HG02588 (cell line): ENCODE measurements at regions not wholly inside any gene's neighbourhood (a gene's known extent, or its start where the extent isn't known, plus 50 kb on each side); places are given as distances from the start of the nearest gene placed in this dataset.

ENCODE experiments used
- ATAC-seq: cut with Tn5 transposase; IDR thresholded peaks from one replicate; pipeline ENCODE4 v1.9.1; 2021; ENCODE audit warnings: mild to moderate bottlenecking, moderate library complexity; ENCODE audit not compliant: unreplicated experiment

DNA sequence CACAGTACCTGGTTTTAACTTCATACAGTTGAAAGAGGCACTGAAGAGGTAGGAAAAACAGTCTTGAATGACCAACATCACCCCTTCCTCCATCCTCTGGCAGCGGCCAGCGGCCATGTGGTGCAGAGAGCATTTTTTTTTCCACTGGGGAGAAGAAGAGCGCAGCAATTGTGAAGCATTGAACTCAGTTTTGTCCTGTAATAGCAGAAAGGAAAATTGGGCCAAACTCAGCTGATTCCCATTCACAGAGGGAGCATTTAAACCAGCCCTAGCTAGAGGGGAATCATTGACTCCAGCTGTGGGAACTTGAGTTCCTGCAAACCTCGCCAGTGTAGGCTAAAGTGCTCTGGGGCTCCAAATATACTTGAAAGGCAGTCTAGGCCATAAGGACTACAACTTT, 316.6 kb upstream of the CHST9 start:
- no peak for ATAC-seq

DNA sequence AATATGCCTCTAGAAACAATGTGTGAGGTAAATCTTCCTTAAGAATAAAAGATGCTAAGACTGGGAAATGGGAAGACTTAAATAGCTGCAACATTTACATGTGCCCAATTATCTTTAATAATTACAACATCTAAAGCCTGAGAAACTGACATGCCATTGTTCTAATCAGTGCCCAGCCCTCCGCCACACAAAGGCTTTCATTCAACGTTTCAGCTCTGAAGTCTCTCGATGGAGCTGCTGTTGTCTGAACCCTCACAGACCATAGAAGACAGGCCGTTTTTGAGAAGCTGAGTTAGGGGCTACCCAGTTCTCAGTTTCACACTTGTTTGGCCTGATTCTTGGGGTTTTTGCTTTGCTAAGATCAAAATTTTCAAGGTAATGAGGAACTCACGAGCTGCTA, 315.4 kb upstream of the CHST9 start:
- no peak for ATAC-seq

DNA sequence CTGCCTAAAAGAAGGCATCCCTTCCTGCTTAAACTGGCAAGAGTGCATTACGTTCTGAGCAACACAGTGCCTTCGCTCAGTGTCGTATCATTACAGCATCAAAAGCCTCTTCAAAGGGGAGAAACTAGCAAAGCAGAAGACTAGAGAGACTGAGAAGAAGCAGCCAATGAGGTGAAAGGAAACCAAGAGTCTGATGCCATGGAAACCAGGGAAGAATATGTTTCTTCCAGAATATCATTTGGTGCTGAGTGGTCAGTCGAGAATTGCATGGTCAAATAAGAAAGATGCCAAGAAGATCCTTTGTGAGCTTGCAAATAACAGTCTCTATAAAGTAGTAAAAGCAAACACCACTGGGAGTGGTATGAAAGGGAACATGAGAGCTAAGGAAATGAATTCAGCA, 312.1 kb upstream of the CHST9 start:
- no peak for ATAC-seq

DNA sequence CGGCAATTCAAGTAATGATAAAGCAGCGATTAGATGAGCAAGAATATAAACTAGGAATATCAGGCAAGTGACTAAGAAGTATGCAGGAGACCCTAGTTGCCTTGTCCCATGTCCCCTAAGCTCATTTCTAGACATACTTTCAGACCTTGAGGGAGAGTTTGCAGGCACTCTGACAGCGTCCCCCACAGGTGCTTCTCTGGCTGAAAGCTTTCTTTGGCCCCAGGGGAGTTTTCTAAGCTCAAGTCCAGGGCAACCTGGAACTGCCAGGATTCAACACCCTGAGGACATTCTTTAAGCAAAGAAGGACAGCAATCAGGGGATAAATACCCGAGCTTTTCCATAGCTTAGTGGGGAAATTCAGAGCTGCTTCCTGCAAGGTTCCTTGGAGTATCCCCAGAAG, 308.1 kb upstream of the CHST9 start:
- ATAC-seq, result no peak

- no peak for ATAC-seq
Observed at GRCh38 chr18:27491772-27492171, 306.7 kb upstream of the CHST9 start.

DNA sequence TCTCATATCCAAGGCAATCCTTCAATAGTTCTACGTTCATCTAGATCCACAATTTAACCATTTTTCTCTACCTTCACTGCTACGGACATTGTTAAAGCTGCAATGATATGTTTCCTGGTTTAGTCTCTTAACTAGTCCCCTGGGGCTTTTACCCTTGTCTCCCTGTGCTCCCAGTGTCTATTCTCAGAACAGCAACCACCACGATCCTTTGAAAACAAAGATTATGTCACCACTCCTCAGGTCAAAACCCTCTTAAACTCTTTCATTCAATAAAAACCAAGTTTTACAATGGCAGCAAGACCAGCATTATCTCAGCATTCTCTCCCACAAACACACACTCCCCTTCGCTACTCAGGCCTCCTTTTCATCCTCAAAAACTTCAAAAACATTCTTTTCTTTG, 298.2 kb upstream of the CHST9 start:
- ATAC-seq, result no peak

GRCh38 chr18:27478459-27478858, 293.4 kb upstream of the CHST9 start:
- ATAC-seq, result no peak

- no peak for ATAC-seq
Observed at GRCh38 chr18:27473318-27473717, 288.2 kb upstream of the CHST9 start.

DNA sequence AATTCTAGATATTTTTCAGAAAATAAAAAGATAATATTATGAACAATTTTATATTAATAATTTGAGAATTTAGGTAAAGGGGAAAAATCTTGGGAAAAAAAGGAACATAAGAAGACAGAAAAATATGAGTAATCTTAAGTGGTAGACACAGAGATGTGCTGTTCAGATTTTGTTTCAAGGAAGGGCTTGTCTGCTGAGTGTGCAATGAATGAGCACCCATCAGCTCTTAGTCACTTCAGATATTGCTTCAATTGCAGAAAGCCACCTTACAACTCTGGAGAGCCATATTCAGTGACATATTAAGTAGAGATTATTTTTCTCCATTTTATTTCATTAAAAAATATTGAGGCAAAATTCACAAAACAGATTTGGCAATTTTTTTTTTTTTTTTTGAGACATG, 282.0 kb upstream of the CHST9 start:
- ATAC-seq, result no peak

GRCh38 chr18:27461957-27462356, 276.8 kb upstream of the CHST9 start:
- ATAC-seq, result no peak

GRCh38 chr18:27449104-27449503, 264.0 kb upstream of the CHST9 start:
- ATAC-seq, result no peak

- no peak for ATAC-seq
Observed at GRCh38 chr18:27447930-27448329, 262.8 kb upstream of the CHST9 start.

- ATAC-seq, result no peak
Observed at GRCh38 chr18:27447451-27447881, 262.4 kb upstream of the CHST9 start.

DNA sequence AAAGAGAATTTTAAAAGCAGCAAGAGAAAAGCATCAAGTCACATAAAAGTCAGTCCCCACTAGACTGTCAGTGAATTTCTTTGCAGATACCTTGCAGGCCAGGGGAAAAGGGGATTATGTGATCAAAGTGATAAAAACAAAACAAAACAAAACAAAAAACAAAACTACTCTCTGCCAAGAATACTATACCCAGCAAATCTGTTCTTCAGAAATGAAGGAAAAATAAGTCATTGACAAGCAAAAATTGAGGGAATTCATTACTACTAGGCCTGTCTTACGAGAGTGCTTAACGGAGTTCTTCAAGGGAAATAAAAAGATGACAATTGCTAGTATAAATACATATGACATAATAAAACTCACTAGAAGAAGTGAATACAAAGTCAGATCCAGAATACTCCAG, 245.5 kb upstream of the CHST9 start:
- no peak for ATAC-seq

- ATAC-seq, result no peak
Observed at GRCh38 chr18:27428716-27429475, 243.8 kb upstream of the CHST9 start.

DNA sequence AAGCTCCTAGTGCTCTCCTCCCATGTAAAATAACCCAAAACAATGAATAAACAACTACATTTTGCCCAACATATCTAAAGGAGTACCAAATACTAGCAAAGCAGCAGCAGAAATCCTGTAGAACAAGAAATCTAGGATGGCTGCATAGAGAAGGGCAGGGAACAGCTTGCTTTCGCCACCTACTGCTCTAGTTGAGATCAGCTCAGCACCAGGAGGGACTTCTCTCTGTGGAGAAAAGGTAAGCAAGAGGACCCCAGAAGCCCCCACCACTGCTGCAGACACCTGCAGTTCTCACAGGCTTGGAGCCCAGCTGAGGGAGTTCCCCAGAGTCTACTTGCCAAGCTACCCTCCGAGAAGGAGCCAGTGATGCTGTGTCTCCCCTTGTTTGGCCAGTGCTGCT, 243.0 kb upstream of the CHST9 start:
- ATAC-seq, result no peak

- no peak for ATAC-seq
Observed at GRCh38 chr18:27423581-27423980, 238.5 kb upstream of the CHST9 start.

DNA sequence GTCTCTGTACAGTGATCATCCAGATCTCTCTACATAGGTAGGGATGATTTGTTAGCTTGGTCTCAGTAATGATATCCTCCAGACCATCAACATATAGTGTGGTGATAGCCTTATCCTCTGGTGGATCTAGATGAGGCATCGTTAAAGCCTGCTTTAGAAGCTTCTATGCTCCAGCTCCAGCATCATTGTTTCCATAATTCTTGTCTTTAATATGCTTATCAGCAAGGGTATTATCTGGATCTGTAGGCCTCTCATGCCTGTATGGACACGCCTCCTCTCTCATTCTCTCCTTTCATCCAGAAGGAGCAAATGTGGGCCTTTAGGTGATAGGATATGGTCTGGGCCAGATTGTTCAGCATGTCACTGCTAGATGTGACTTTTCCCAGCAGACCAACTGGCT, 234.5 kb upstream of the CHST9 start:
- ATAC-seq, result no peak

- ATAC-seq, result no peak
Observed at GRCh38 chr18:27415495-27415894, 230.4 kb upstream of the CHST9 start.

GRCh38 chr18:27414682-27415081, 229.6 kb upstream of the CHST9 start:
- no peak for ATAC-seq

DNA sequence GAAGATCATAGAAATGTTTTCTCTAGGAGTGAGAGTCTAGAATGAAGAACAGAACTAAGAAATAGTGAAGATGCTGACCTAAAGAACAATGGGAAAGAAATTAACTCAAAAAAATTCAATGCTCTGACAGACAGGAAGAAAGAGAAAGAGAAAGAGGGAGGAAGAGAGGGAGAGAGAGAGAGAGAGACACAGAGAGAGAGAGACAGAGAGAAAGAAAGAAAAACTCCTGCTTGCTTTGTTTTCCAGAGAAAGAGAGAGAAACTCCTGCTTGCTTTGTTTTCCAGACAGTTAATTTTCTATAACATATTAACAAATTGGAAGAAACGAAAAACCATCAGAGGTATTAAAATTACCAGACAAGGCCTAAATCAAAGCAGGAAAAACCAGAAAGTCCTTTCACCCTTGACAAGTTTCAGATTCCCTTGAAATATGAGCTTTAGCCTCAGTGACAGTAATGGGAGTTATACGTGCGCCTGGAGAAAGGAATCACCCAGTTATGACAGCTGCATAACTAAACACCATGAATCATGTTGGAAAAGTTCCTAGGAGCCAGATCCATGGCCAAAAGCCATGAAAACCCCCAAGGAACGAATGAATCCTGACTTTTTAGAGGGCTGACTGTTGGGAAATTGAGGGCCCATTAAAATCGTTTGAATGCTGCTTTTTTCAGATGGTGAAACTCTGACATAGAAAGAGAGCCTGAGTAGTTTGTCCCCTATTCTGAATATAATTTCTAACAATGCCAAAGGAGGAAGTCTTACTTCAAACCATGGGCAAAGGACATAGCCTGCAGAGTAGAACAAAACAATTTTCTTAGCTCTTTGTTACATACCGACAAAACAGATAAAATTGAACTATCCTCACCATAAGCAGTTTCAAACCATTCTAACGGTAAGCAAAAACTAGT, 228.6 kb upstream of the CHST9 start:
- ATAC-seq, result no peak

DNA sequence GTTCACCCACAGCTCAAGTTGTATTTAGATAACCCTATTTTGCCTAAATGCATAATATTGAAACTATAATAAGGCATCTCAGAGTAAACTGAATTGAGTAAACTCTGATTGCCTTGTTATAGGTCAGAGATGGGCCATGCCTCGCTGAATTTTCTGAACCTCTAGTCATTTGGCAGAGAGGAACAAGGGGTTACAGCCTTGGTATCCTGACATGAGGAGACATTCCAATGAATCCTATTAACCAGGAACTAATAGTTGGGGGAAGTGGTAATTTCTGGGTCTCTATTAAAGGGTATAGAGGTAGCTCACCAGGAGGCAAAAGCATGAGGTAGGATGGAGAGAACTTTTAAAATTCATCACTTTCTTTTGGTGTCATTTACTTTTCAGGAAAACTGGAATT, 227.4 kb upstream of the CHST9 start:
- no peak for ATAC-seq
